GM12878 (cell line): ENCODE measurements at regions not wholly inside any gene's neighbourhood (a gene's known extent, or its start where the extent isn't known, plus 50 kb on each side); places are given as distances from the start of the nearest gene placed in this dataset.

Experiments used
- BCL11A ChIP-seq: IDR thresholded peaks from 2 replicates; pipeline ENCODE4 v1.6.1; 2011; ENCODE audit warnings: low read depth, low read length
- CHD1 ChIP-seq: IDR thresholded peaks from 2 replicates; pipeline ENCODE4 v1.6.1; 2012; ENCODE audit warnings: low read depth, low read length, improper control_type of control experiment
- DPF2 ChIP-seq: fragments of 450-650 bp; IDR thresholded peaks from 2 replicates; pipeline ENCODE4 v1.6.1; 2017; ENCODE audit warnings: mild to moderate bottlenecking
- POLR2A ChIP-seq: IDR thresholded peaks from 2 replicates; pipeline ENCODE4 v1.6.1; 2011; ENCODE audit warnings: low read depth, mild to moderate bottlenecking, low read length
- SP1 ChIP-seq: IDR thresholded peaks from one replicate; pipeline ENCODE4 v1.6.1; 2011; ENCODE audit warnings: low read depth, low read length
- ZNF274 ChIP-seq: IDR thresholded peaks from one replicate; pipeline ENCODE4 v1.8.0; 2011; ENCODE audit not compliant: insufficient read length, insufficient read depth
- TF ChIP-seq, protein P1 (sequence below), 3 experiments: IDR thresholded peaks in 2 of 3; conservative IDR thresholded peaks in 1 of 3; 2 replicates each; pipeline ENCODE4 v1.5.1; 2011; ENCODE audit warnings: low read depth in 3 of 3, low read length in 3 of 3, mild to moderate bottlenecking in 3 of 3, control low read depth in 2 of 3, moderate library complexity in 2 of 3, inconsistent platforms in 1 of 3, mixed read lengths in 1 of 3; ENCODE audit not compliant: control insufficient read depth in 2 of 3, insufficient read depth in 1 of 3; ENCODE audit errors: extremely low read depth in 1 of 3

DNA sequence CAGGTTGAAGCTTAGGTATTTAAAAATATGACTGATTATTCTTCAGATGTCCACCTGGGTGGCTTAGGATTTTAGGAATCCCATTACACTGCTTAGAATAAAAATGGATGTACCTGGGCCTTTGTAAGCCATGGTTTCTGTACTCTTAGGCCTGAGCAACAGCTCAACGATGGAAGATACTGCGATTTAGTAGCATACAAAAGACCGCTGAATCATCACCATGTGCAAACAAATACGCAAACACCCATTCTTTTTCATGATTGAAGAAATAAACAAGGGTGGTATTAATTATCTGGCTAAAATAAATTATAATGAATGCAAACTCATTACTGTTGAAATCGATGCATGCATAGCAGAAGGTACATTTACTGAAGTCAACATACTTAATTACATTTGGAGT, 188.9 kb downstream of the ZNF330 start:
- no peak for TF ChIP-seq BCL11A
- TF ChIP-seq DPF2 = no peak
- TF ChIP-seq POLR2A = no peak
- TF ChIP-seq CHD1 = no peak
- no peak for TF ChIP-seq SP1
- TF ChIP-seq, protein P1, sequence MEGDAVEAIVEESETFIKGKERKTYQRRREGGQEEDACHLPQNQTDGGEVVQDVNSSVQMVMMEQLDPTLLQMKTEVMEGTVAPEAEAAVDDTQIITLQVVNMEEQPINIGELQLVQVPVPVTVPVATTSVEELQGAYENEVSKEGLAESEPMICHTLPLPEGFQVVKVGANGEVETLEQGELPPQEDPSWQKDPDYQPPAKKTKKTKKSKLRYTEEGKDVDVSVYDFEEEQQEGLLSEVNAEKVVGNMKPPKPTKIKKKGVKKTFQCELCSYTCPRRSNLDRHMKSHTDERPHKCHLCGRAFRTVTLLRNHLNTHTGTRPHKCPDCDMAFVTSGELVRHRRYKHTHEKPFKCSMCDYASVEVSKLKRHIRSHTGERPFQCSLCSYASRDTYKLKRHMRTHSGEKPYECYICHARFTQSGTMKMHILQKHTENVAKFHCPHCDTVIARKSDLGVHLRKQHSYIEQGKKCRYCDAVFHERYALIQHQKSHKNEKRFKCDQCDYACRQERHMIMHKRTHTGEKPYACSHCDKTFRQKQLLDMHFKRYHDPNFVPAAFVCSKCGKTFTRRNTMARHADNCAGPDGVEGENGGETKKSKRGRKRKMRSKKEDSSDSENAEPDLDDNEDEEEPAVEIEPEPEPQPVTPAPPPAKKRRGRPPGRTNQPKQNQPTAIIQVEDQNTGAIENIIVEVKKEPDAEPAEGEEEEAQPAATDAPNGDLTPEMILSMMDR (IDR thresholded peaks at IDR 0.05 in 2 of 3, conservative IDR thresholded peaks at IDR 0.05 in 1 of 3; ENCODE audit: control insufficient read depth in 2 of 3, extremely low read depth in 1 of 3, insufficient read depth in 1 of 3, low read depth in 3 of 3, low read length in 3 of 3) = no peak
- no peak for TF ChIP-seq ZNF274
